ENCODE measurements at regions not wholly inside any gene's neighbourhood (a gene's known extent, or its start where the extent isn't known, plus 50 kb on each side); places are given as distances from the start of the nearest gene placed in this dataset.

- Histone ChIP-seq H2BK120ac (ENCODE audit: low read depth, low read length) (no peak overlapping the region), H3K9ac (ENCODE audit: low read depth, low read length) (no peak overlapping the region), H3K27me3 (ENCODE audit: control insufficient read depth, insufficient read depth, low read length) (no peaks in the 10 kb centered on the region; the same call in 1 of the 2 replicates), H3K4me2 (ENCODE audit: low read depth, low read length) (no peak overlapping the region), H3K23ac (ENCODE audit: low read depth, low read length) (no peak overlapping the region), H2AK9ac (replicated peaks; ENCODE audit: low read depth, low read length, poor library complexity) (no peak overlapping the region), H2BK20ac (ENCODE audit: low read depth, low read length) (no peak overlapping the region), H3K9me1 (ENCODE audit: insufficient read depth, low read length) (no peaks in the 10 kb centered on the region), H3K79me1 (ENCODE audit: low read depth in 1 of 2, low read length in 2 of 2) (no peaks in the 10 kb centered on the region), H4K91ac (ENCODE audit: insufficient read depth, low read depth, low read length) (no peak overlapping the region), H3K18ac (ENCODE audit: low read depth, low read length) (no peak overlapping the region), H2AFZ (replicated peaks; ENCODE audit: low read length, poor library complexity) (no peak overlapping the region), H3K4me3 (ENCODE audit: insufficient read depth, low read depth, low read length) (no peak overlapping the region), H3K27ac (ENCODE audit: insufficient read depth, low read length) (no peak overlapping the region), H4K8ac (ENCODE audit: low read depth in 2 of 2, low read length in 2 of 2) (no peak overlapping the region), H3K14ac (replicated peaks; ENCODE audit: low read depth, low read length) (no peak overlapping the region), H3K36me3 (ENCODE audit: control insufficient read depth, insufficient read depth, low read length) (no peaks in the 10 kb centered on the region), H2AK5ac (ENCODE audit: low read depth, low read length) (no peak overlapping the region), H4K5ac (ENCODE audit: low read depth, low read length) (no peak overlapping the region), H2BK15ac (ENCODE audit: low read depth, low read length) (no peak overlapping the region), H2BK5ac (ENCODE audit: low read depth, low read length, poor library complexity, severe bottlenecking) (no peak overlapping the region), H3K4ac (ENCODE audit: low read depth, low read length) (no peak overlapping the region), H3K9me3 (ENCODE audit: control insufficient read depth, insufficient read depth, low read length) (no peaks in the 10 kb centered on the region), H4K20me1 (ENCODE audit: insufficient read depth, low read length) (no peaks in the 10 kb centered on the region), H3K4me1 (ENCODE audit: control insufficient read depth, insufficient read depth, low read length) (no peaks in the 10 kb centered on the region), H3K56ac (ENCODE audit: extremely low read depth, insufficient read depth, low read length) (no peak overlapping the region)
- ChIA-PET POLR2A (ENCODE audit: unreplicated experiment) (no interaction called here), CTCF (no interaction called here)
- in situ Hi-C loops (cut with MboI; ENCODE audit: low sequenced_read_pairs), result no loop called here
- intact Hi-C loops (cut with micrococcal nuclease), result no loop called here
- 86% methylated on average over 33 of the region's 56 CpGs; no CpG with 5 or more reads in 1 of the 2 experiments for WGBS, 2 experiments (ENCODE audit: extremely low coverage in 2 of 2, insufficient read length in 1 of 2)
- TF ChIP-seq MXI1 (IDR thresholded peaks at IDR 0.05; ENCODE audit: borderline replicate concordance, low read depth, low read length) (no peak), RAD21 (IDR thresholded peaks at IDR 0.05; ENCODE audit: low read length) (no peak), USF2 (IDR thresholded peaks at IDR 0.05; ENCODE audit: low read depth, low read length) (no peak), BHLHE40 (IDR thresholded peaks at IDR 0.05; ENCODE audit: low read depth, low read length) (no peak), CHD1 (IDR thresholded peaks at IDR 0.05; ENCODE audit: low read depth, low read length) (no peak), POLR2A (IDR thresholded peaks at IDR 0.05; ENCODE audit: low read depth, low read length) (no peak), CEBPB (IDR thresholded peaks at IDR 0.05; ENCODE audit: low read depth, low read length) (no peak), RFX5 (IDR thresholded peaks at IDR 0.05; ENCODE audit: low read depth, low read length) (no peak)
- no TSS peak for BruUV-seq (replicated peaks)
- DNase-seq, result no peak
- ATAC-seq (ENCODE audit: low read depth), result no peak
- dilution Hi-C loops (cut with HindIII; ENCODE audit: low sequenced_read_pairs, unreplicated experiment), result loop anchor here (25.0 kb wide), 1 partner anchor 201 kb away; no protein-coding TSS in a partner anchor
Observed at GRCh38 chr1:181413195-181413815, 70.0 kb upstream of the CACNA1E start.

Data from IMR-90 (cell line).